K562 (cell line): ENCODE measurements at regions not wholly inside any gene's neighbourhood (a gene's known extent, or its start where the extent isn't known, plus 50 kb on each side); places are given as distances from the start of the nearest gene placed in this dataset.

ENCODE experiments used
- ATAC-seq: fragments of 200-7000 bp; cut with Tn5 transposase; 3 replicates; pipeline ENCODE4 v1.9.1; 2020; ENCODE audit warnings: moderate library complexity
- BruUV-seq: library from RNA; stranded (reverse); fragments of 400-500 nt; replicated peaks from 2 replicates; lab custom pipeline; 2021; lab: Mats Ljungman, UMichigan
- CTCF ChIA-PET: fragments of 300-600 bp; formaldehyde crosslinking; extraction: SDS; loops from one replicate; lab custom pipeline; 2021; ENCODE audit warnings: low intra/inter-chr PET ratio; lab: Yijun Ruan, JAX
- POLR2A ChIA-PET: fragments of 300-600, 350-650 bp; sonication (Branson Sonifier 250); formaldehyde crosslinking; extraction: SDS; loops from one replicate; lab custom pipeline; 2021; ENCODE audit warnings: antibody characterized with exemption, inconsistent platforms; lab: Yijun Ruan, JAX
- DNase-seq, 4 experiments: peaks; one replicate each; pipeline versions ENCODE4 v3.0.0 to v3.0.0-alpha.2; 2011 to 2018; ENCODE audit warnings: low spot score in 3 of 4, mixed read lengths in 3 of 4; ENCODE audit errors: extremely low read depth in 1 of 4
- FAIRE-seq: peaks from 2 replicates; lab custom pipeline; 2011; peaks lifted over from hg19 to GRCh38; lab: Jason Lieb, UNC
- H2AFZ ChIP-seq: 2 replicates; pipeline ENCODE4 v1.6.0; 2011; ENCODE audit warnings: low read depth, low read length, control low read depth, inconsistent platforms
- H3K27ac ChIP-seq: fragments of 200-600 bp; 3 replicates; pipeline ENCODE4 v1.8.0; 2011; ENCODE audit warnings: low read depth, mild to moderate bottlenecking, control low read depth, inconsistent platforms, low read length, moderate library complexity, mixed read lengths; ENCODE audit errors: extremely low read depth
- H3K27me3 ChIP-seq, 2 experiments: fragments of 300-600 bp in 1 of 2; 2 replicates in 1 of 2; 3 replicates in 1 of 2; pipeline versions ENCODE4 v1.6.0 to v1.8.0; 2011; ENCODE audit warnings: inconsistent platforms in 2 of 2, low read length in 2 of 2, mild to moderate bottlenecking in 1 of 2, mixed read lengths in 1 of 2, moderate library complexity in 1 of 2; ENCODE audit not compliant: control insufficient read depth in 2 of 2, insufficient read depth in 2 of 2
- H3K36me3 ChIP-seq: fragments of 300-600 bp; 3 replicates; pipeline ENCODE4 v1.8.0; 2011; ENCODE audit warnings: mild to moderate bottlenecking, low read length, inconsistent platforms; ENCODE audit not compliant: control insufficient read depth, insufficient read depth
- H3K4me1 ChIP-seq, 2 experiments: fragments of 200-600 bp in 1 of 2; replicated peaks in 1 of 2; 2 replicates in 1 of 2; 3 replicates in 1 of 2; pipeline versions ENCODE4 v1.5.1 to v1.8.0; 2011; ENCODE audit warnings: inconsistent platforms in 2 of 2, low read length in 2 of 2, mild to moderate bottlenecking in 1 of 2, mixed read lengths in 1 of 2, moderate library complexity in 1 of 2; ENCODE audit not compliant: control insufficient read depth in 2 of 2, insufficient read depth in 2 of 2
- H3K4me2 ChIP-seq: 2 replicates; pipeline ENCODE4 v1.6.1; 2011; ENCODE audit warnings: low read length, control low read depth, inconsistent platforms, mixed read lengths; ENCODE audit not compliant: insufficient read depth
- H3K4me3 ChIP-seq: fragments of 200-600 bp; sonication (generic), shearing (Covaris generic); 2 replicates; pipeline ENCODE4 v1.5.1; 2016; ENCODE audit warnings: control low read depth, inconsistent platforms
- H3K79me2 ChIP-seq: fragments of 200-600 bp; 3 replicates; pipeline ENCODE4 v1.8.0; 2011; ENCODE audit warnings: low read length, inconsistent platforms; ENCODE audit not compliant: control insufficient read depth, insufficient read depth
- H3K9ac ChIP-seq, 2 experiments: 2 replicates each; pipeline versions ENCODE4 v1.6.0 to v1.6.1; 2011; ENCODE audit warnings: low read depth in 2 of 2, low read length in 2 of 2, control low read depth in 1 of 2, inconsistent platforms in 1 of 2, mild to moderate bottlenecking in 1 of 2, mixed read lengths in 1 of 2; ENCODE audit not compliant: insufficient read depth in 1 of 2
- H3K9me1 ChIP-seq: one replicate; pipeline ENCODE4 v1.6.0; 2011; ENCODE audit warnings: inconsistent platforms, mild to moderate bottlenecking, low read length, moderate library complexity; ENCODE audit not compliant: control insufficient read depth, insufficient read depth
- H3K9me3 ChIP-seq: replicated peaks from 2 replicates; pipeline ENCODE4 v1.5.1; 2011; ENCODE audit warnings: low read depth, low read length, inconsistent platforms; ENCODE audit not compliant: control insufficient read depth, insufficient read depth
- H4K20me1 ChIP-seq: replicated peaks from 2 replicates; pipeline ENCODE4 v1.6.1; 2011; ENCODE audit warnings: low read length, inconsistent platforms, mixed read lengths; ENCODE audit not compliant: control insufficient read depth, insufficient read depth
- STAG1 ChIP-seq: sonication (generic); formaldehyde crosslinking; IDR thresholded peaks from 2 replicates; pipeline ENCODE4 v1.5.0; 2020; ENCODE audit warnings: missing genetic modification reagents, borderline replicate concordance
- ZSCAN32 ChIP-seq: fragments of 450-650 bp; formaldehyde crosslinking; IDR thresholded peaks from 2 replicates; pipeline ENCODE4 v1.4.0; 2020; ENCODE audit warnings: mild to moderate bottlenecking, moderate library complexity
- WGBS: fragments of 100-300 bp; shearing (Covaris generic); methylation state at CpG from one replicate; pipeline ENCODE4 v1.1.6; 2016; ENCODE audit warnings: low coverage, mixed read lengths; ENCODE audit not compliant: insufficient coverage; ENCODE audit errors: missing lambda C conversion rate; 5-methylcytosine and 5-hydroxymethylcytosine counted together
- in situ Hi-C: fragments of 300-500 bp; cut with MboI; formaldehyde crosslinking; loops from 4 replicates; pipeline ENCODE4 v1.15.0; 2018; ENCODE audit warnings: inconsistent platforms, mixed read lengths
- intact Hi-C: fragments of 100-400 bp; cut with micrococcal nuclease; formaldehyde crosslinking; loops from 2 replicates; pipeline ENCODE4 v1.14.2; 2022
- TF ChIP-seq, protein P1 (sequence below): sonication (generic); IDR thresholded peaks from 2 replicates; pipeline ENCODE4 v1.6.1; 2016
- TF ChIP-seq, protein P2 (sequence below): fragments of 200-800 bp; sonication (Bioruptor generic); IDR thresholded peaks from 2 replicates; pipeline ENCODE4 v1.6.1; 2017; ENCODE audit warnings: missing genetic modification characterization, missing compliant biosample characterization

DNA sequence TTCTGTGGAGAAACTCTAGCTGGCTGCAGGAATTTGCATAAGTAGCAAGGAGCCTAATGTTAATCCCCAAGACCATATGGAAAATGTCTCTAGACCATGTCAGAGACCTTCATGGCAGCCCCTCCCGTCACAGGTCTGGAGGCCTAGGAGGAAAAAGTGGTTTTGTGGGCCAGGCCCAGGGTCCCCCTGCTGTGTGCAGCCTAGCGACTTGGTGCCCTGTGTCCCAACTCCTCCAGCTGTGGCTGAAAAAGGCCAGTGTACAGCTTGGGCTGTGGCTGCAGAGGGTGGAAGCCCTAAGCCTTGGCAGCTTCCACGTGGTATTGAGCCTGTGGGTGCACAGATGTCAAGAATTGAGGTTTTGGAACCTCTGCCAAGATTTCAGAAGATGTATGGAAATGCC is 306.9 kb upstream of the CA10 start:
- in situ Hi-C loops, result no loop called here
- no peaks in the 10 kb centered on the region for H3K4me1 ChIP-seq
- DNase-seq, result no peak
- POLR2A ChIA-PET, result no interaction called here
- no peaks in the 10 kb centered on the region for H3K36me3 ChIP-seq
- H3K9me3 ChIP-seq, result no peaks in the 10 kb centered on the region
- no peaks in the 10 kb centered on the region for H4K20me1 ChIP-seq
- no peak overlapping the region for H3K9ac ChIP-seq
- WGBS, result 0% methylated on average over 3 of the region's 3 CpGs
- TF ChIP-seq, protein P1, sequence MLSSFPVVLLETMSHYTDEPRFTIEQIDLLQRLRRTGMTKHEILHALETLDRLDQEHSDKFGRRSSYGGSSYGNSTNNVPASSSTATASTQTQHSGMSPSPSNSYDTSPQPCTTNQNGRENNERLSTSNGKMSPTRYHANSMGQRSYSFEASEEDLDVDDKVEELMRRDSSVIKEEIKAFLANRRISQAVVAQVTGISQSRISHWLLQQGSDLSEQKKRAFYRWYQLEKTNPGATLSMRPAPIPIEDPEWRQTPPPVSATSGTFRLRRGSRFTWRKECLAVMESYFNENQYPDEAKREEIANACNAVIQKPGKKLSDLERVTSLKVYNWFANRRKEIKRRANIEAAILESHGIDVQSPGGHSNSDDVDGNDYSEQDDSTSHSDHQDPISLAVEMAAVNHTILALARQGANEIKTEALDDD, result no peak
- no peak for TF ChIP-seq STAG1 (CRISPR knock-in tag)
- TF ChIP-seq, protein P2, sequence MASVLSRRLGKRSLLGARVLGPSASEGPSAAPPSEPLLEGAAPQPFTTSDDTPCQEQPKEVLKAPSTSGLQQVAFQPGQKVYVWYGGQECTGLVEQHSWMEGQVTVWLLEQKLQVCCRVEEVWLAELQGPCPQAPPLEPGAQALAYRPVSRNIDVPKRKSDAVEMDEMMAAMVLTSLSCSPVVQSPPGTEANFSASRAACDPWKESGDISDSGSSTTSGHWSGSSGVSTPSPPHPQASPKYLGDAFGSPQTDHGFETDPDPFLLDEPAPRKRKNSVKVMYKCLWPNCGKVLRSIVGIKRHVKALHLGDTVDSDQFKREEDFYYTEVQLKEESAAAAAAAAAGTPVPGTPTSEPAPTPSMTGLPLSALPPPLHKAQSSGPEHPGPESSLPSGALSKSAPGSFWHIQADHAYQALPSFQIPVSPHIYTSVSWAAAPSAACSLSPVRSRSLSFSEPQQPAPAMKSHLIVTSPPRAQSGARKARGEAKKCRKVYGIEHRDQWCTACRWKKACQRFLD (CRISPR knock-in tag), result no peak
- no peak for TF ChIP-seq ZSCAN32
- no peak overlapping the region for H3K4me2 ChIP-seq
- no peaks in the 10 kb centered on the region for H3K79me2 ChIP-seq
- no peaks in the 10 kb centered on the region for H3K27me3 ChIP-seq
- no peak overlapping the region for H3K4me3 ChIP-seq
- no peak overlapping the region for H3K27ac ChIP-seq
- no peak for ATAC-seq
- intact Hi-C loops, result no loop called here
- CTCF ChIA-PET, result no interaction called here
- no peaks in the 10 kb centered on the region for H3K9me1 ChIP-seq
- BruUV-seq, result no TSS peak
- no peak overlapping the region for H2AFZ ChIP-seq
- FAIRE-seq, result no peak
